22Rv1 (cell line): ENCODE measurements at regions not wholly inside any gene's neighbourhood (a gene's known extent, or its start where the extent isn't known, plus 50 kb on each side); places are given as distances from the start of the nearest gene placed in this dataset.
"Not testable (repeated sequence)": the region's sequence is repeated elsewhere in the genome, so short reads cannot be mapped to it uniquely, and the experiment has no call there.

Source experiments
- H3K27ac ChIP-seq: fragments of 450-650 bp; 2 replicates; pipeline ENCODE4 v1.5.1; 2017
- ZFX ChIP-seq: fragments of 450-650 bp; IDR thresholded peaks from 2 replicates; pipeline ENCODE4 v1.6.1; 2017; ENCODE audit warnings: antibody characterized with exemption, borderline replicate concordance
- TF ChIP-seq, protein P1 (sequence below): fragments of 450-650 bp; IDR thresholded peaks from 2 replicates; pipeline ENCODE4 v1.5.1; 2017; ENCODE audit warnings: mild to moderate bottlenecking

DNA sequence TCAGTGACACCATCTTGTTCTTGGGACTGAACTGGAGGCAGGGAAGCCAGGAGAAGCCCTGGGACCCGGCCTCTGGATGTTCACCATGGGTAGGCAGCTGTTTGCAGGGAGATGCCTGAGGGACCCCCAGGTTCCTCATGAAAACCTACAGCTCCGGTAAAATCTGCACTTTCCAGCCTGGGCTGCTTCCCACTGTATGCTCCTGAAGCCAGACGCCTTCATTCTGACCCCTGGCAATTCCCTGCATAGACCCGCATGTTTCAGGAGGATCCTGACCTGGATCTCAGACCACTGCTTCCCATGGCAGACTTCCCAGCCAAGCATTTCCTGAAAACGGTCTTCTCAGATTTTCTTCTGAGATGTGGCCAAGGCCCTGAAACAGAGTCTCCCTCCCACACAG lies 306.7 kb downstream of the PREX1 start:
- no peak for TF ChIP-seq ZFX
- TF ChIP-seq, protein P1, sequence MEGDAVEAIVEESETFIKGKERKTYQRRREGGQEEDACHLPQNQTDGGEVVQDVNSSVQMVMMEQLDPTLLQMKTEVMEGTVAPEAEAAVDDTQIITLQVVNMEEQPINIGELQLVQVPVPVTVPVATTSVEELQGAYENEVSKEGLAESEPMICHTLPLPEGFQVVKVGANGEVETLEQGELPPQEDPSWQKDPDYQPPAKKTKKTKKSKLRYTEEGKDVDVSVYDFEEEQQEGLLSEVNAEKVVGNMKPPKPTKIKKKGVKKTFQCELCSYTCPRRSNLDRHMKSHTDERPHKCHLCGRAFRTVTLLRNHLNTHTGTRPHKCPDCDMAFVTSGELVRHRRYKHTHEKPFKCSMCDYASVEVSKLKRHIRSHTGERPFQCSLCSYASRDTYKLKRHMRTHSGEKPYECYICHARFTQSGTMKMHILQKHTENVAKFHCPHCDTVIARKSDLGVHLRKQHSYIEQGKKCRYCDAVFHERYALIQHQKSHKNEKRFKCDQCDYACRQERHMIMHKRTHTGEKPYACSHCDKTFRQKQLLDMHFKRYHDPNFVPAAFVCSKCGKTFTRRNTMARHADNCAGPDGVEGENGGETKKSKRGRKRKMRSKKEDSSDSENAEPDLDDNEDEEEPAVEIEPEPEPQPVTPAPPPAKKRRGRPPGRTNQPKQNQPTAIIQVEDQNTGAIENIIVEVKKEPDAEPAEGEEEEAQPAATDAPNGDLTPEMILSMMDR: no peak

DNA sequence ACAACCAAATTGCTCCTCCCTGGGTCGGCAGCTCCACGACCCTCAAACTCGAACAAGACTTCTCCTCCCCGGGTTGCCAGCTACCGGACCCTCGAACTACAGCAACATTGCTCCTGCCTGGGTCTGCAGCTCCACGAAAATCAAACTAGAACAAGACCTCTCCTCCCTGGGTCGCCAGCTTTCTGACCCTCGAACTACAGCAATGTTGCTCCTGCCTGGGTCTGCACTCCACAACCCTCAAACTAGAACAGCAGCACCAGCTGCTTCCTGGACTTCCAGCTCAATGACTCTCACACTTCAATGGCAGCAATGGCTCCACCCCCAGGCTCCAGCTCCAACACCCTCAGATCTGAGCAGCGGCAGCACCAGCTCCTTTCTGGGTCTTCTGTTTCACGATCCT lies 311.6 kb downstream of the PREX1 start:
- H3K27ac ChIP-seq: not testable (repeated sequence)

More for the DNA sequence above, 306.7 kb downstream of the PREX1 start:
- H3K27ac ChIP-seq: no peak overlapping the region

DNA sequence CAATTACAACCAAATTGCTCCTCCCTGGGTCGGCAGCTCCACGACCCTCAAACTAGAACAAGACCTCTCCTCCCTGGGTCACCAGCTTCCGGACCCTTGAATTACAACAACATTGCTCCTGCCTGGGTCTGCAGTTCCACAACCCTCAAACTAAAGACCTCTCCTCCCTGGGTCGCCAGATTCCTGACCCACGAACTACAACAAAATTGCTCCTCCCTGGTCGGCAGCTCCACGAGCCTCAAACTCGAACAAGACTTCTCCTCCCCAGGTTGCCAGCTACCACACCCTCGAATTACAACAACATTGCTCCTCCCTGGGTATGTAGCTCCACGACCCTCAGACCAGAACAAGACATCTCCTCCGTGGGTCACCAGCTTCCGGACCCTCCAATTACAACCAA lies 313.2 kb downstream of the PREX1 start:
- not testable (repeated sequence) for H3K27ac ChIP-seq

GRCh38 chr20:48512539-48512938 lies 315.3 kb downstream of the PREX1 start:
- not testable (repeated sequence) for H3K27ac ChIP-seq

- not testable (repeated sequence) for H3K27ac ChIP-seq
Observed at GRCh38 chr20:48505066-48505465, 322.7 kb downstream of the PREX1 start.

DNA sequence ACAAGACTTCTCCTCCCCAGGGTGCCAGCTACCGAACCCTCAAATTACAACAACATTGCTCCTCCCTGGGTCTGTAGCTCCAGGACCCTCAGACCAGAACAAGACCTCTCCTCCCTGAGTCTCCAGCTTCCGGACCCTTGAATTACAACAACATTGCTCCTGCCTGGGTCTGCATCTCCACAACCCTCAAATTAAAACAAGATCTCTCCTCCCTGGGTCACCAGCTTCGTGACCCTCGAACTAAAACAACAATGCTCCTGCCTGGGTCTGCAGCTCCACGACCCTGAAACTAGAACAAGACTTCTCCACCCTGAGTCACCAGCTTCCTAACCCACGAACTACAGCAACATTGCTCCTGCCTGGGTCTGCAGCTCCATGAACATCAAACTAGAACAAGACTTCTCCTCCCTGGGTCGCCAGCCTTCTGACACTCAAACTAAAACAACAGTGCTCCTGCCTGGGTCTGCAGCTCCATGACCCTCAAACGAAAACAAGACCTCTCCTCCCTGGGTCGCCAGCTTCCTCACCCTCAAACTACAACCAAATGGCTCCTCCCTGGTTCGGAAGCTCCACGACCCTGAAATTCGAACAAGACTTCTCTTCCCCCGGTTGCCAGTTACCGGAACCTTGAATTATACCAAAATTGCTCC lies 324.5 kb downstream of the PREX1 start:
- H3K27ac ChIP-seq: no peak overlapping the region
- TF ChIP-seq, protein P1: no peak
- TF ChIP-seq ZFX: no peak

DNA sequence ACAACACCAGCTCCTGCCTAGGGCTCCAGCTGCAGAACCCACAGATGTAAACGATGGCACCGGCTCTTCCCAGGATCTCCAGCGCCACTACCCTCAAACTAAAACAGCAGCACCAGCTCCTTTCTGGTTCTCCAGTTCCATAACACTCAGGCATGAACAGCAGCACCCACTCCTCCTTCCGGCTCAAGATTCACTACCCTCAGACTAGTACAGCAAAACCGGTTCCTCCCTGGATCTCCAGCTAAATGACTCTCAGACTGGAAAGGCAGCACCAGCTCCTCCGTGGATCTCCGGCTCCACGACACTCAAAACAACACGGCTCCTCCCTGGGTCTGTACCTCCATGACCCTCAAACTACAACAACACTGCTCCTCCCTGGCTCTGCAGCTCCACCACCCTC lies 325.0 kb downstream of the PREX1 start:
- H3K27ac ChIP-seq: no peak overlapping the region
- TF ChIP-seq, protein P1: no peak
- no peak for TF ChIP-seq ZFX

DNA sequence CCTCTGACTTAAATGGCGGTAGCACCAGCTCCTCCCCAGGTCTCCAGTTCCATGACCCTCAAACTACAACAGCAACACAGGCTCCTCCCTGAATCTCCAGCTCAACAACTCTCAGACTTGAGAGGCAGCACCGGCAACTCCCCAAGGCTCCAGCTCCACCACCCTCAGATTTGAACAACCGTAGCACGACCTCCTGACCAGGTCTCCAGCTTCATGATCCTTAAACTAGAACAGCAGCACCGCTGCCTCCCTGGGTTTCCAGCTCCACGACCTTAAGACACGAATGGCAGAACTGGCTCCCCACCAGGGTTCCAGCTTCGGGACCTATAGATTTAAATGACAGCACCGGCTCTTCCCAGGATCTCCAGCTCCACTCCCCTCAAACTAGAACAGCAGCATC lies 325.8 kb downstream of the PREX1 start:
- TF ChIP-seq, protein P1: no peak
- TF ChIP-seq ZFX: no peak
- H3K27ac ChIP-seq: no peak overlapping the region

DNA sequence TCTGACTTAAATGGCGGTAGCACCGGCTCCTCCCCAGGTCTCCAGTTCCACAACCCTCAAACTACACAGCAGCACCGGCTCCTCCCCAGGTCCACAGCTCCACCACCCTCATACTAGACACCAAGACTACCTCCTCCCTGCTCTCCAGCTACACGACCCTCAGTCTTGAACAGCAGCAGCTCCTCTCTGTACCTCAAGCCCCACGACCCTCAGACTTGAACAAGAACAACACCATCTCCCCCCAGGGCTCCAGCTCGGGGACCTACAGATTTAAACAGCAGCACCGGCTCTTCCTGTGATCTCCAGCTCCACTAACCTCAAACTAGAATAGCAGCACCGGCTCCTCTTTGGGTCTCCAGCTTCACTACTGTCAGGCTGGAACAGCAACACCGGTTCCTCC lies 326.9 kb downstream of the PREX1 start:
- H3K27ac ChIP-seq: not testable (repeated sequence)

GRCh38 chr20:48498939-48499338 lies 328.9 kb downstream of the PREX1 start:
- not testable (repeated sequence) for H3K27ac ChIP-seq

DNA sequence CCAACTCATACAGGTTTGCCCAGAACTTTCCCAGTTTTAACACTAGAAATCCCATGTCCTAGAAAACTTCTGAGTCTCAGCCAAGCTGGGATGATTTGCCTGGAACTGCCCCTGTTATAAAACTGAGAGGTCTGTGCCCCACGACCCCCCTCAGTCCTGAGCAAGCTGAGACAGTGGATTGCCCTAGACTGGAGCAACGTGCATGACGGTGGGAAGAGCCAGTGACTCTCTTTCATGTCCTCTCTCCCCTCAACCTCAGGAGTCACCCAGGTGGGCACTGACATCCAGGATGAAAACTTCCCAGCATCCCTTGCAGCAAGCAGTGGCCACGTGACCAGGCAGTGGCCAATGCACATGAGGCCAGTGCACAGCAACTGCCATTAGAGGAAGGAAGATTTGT lies 329.7 kb downstream of the PREX1 start:
- not testable (repeated sequence) for H3K27ac ChIP-seq

DNA sequence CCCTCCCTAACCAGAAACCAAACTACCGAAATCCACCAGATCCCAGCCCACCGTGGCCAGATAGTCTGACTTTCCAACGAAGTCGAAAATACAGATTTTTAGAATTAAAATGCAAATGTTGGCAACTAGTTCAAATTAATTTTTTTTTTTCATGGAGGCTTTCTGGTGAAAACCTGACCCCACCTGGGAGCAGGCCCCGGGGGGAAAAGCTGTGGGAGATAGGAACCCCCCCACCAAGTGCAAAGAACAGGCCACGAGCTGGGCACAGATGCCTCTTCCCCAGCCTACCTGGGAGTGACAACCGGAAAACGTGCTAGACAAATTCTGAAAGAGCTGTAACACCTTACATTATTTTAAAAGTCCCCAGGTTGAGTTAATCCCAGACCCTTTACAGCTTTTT lies 333.8 kb downstream of the PREX1 start:
- H3K27ac ChIP-seq: no peak overlapping the region

GRCh38 chr20:48493331-48493730 lies 334.5 kb downstream of the PREX1 start:
- H3K27ac ChIP-seq: not testable (repeated sequence)

More for the DNA sequence above, 333.8 kb downstream of the PREX1 start:
- TF ChIP-seq, protein P1: no peak
- TF ChIP-seq ZFX: no peak
